Activated gamma-delta T cell (primary cell): ENCODE measurements at regions not wholly inside any gene's neighbourhood (a gene's known extent, or its start where the extent isn't known, plus 50 kb on each side); places are given as distances from the start of the nearest gene placed in this dataset.
"Not testable (repeated sequence)": the region's sequence is repeated elsewhere in the genome, so short reads cannot be mapped to it uniquely, and the experiment has no call there.

Experiments used
- DNase-seq: peaks from one replicate; lab custom pipeline; 2025; lab: John Stamatoyannopoulos, UW

- DNase-seq = no peak
Observed at GRCh38 chr9:78668148-78668832, 371.4 kb downstream of the PSAT1 start.

GRCh38 chr9:78669591-78669990 is 372.7 kb downstream of the PSAT1 start:
- no peak for DNase-seq

- DNase-seq = no peak
Observed at GRCh38 chr9:78671785-78672184, 374.9 kb downstream of the PSAT1 start.

- DNase-seq = no peak
Observed at GRCh38 chr9:78674874-78675273, 377.9 kb downstream of the PSAT1 start.

- no peak for DNase-seq
Observed at GRCh38 chr9:78676009-78676408, 379.1 kb downstream of the PSAT1 start.

GRCh38 chr9:78676623-78677022 is 379.7 kb downstream of the PSAT1 start:
- DNase-seq = no peak

- DNase-seq = no peak
Observed at GRCh38 chr9:78677326-78677725, 380.4 kb downstream of the PSAT1 start.

GRCh38 chr9:78678877-78679276 is 382.0 kb downstream of the PSAT1 start:
- DNase-seq = no peak

GRCh38 chr9:78680196-78680595 is 383.3 kb downstream of the PSAT1 start:
- no peak for DNase-seq

GRCh38 chr9:78682216-78682615 is 385.3 kb downstream of the PSAT1 start:
- no peak for DNase-seq

GRCh38 chr9:78685471-78685870 is 388.5 kb downstream of the PSAT1 start:
- DNase-seq = no peak

GRCh38 chr9:78688796-78689195 is 391.9 kb downstream of the PSAT1 start:
- no peak for DNase-seq

- no peak for DNase-seq
Observed at GRCh38 chr9:78691542-78691941, 394.6 kb downstream of the PSAT1 start.

- DNase-seq = no peak
Observed at GRCh38 chr9:78692871-78693270, 395.9 kb downstream of the PSAT1 start.

GRCh38 chr9:78694974-78695373 is 398.0 kb downstream of the PSAT1 start:
- no peak for DNase-seq

- no peak for DNase-seq
Observed at GRCh38 chr9:78695519-78695918, 398.6 kb downstream of the PSAT1 start.

- no peak for DNase-seq
Observed at GRCh38 chr9:78697618-78698017, 400.7 kb downstream of the PSAT1 start.

- DNase-seq = no peak
Observed at GRCh38 chr9:78698371-78698770, 401.4 kb downstream of the PSAT1 start.

- not testable (repeated sequence) for DNase-seq
Observed at GRCh38 chr9:78699217-78699616, 402.3 kb downstream of the PSAT1 start.

GRCh38 chr9:78704153-78704552 is 407.2 kb downstream of the PSAT1 start:
- not testable (repeated sequence) for DNase-seq

- DNase-seq = no peak
Observed at GRCh38 chr9:78707080-78707479, 410.2 kb downstream of the PSAT1 start.

- no peak for DNase-seq
Observed at GRCh38 chr9:78707481-78707991, 410.6 kb downstream of the PSAT1 start.

- no peak for DNase-seq
Observed at GRCh38 chr9:78712903-78713613, 416.1 kb downstream of the PSAT1 start.
